Transverse colon (tissue), 4 donors: ENCODE measurements at regions not wholly inside any gene's neighbourhood (a gene's known extent, or its start where the extent isn't known, plus 50 kb on each side); places are given as distances from the start of the nearest gene placed in this dataset.

ENCODE experiments used
- DNase-seq: peaks from one replicate; pipeline ENCODE4 v3.0.0-alpha.2; 2019
- H3K27ac ChIP-seq, 4 donors: fragments of 200-600 bp; sonication (generic); 2 replicates each; pipeline ENCODE4 v1.5.1; 2016 to 2018; ENCODE audit warnings: inconsistent platforms in 4 of 4
- H3K27me3 ChIP-seq: fragments of 200-600 bp; sonication (generic); 2 replicates; pipeline ENCODE4 v1.5.1; 2017; ENCODE audit warnings: inconsistent platforms
- H3K36me3 ChIP-seq, 4 donors: fragments of 200-600 bp; sonication (generic); 2 replicates each; pipeline ENCODE4 v1.5.1; 2017 to 2019; ENCODE audit warnings: inconsistent platforms in 4 of 4
- H3K4me1 ChIP-seq, 4 donors: fragments of 200-600 bp; sonication (generic); 2 replicates each; pipeline ENCODE4 v1.5.1; 2017 to 2020; ENCODE audit warnings: inconsistent platforms in 4 of 4
- H3K4me3 ChIP-seq, 4 donors: fragments of 200-600 bp; sonication (generic); 1 replicate in 1 of 4; 2 replicates in 3 of 4; pipeline versions ENCODE4 v1.5.1 to v1.6.1; 2017 to 2019; ENCODE audit warnings: inconsistent platforms in 4 of 4
- H3K9me3 ChIP-seq, 2 donors: fragments of 200-600 bp; sonication (generic); 2 replicates each; pipeline ENCODE4 v1.5.1; 2017 to 2019; ENCODE audit warnings: inconsistent platforms in 2 of 2
- EP300 ChIP-seq: sonication (generic); formaldehyde crosslinking; IDR thresholded peaks from one replicate; pipeline ENCODE4 v1.6.1; 2017; ENCODE audit warnings: antibody characterized with exemption, low read depth
- POLR2A ChIP-seq: fragments of 450-650 bp; IDR thresholded peaks from one replicate; pipeline ENCODE4 v1.6.1; 2016; ENCODE audit warnings: antibody characterized with exemption, mild to moderate bottlenecking, moderate library complexity
- POLR2AphosphoS5 ChIP-seq, 3 donors: sonication (generic); formaldehyde crosslinking; IDR thresholded peaks; one replicate each; pipeline ENCODE4 v1.6.1; 2016; ENCODE audit warnings: antibody characterized with exemption in 3 of 3
- WGBS, 2 donors: methylation state at CpG; one replicate each; pipeline ENCODE4 v1.1.5; 2018; ENCODE audit warnings: low coverage in 1 of 2; 5-methylcytosine and 5-hydroxymethylcytosine counted together
- in situ Hi-C, 4 donors: fragments of 200-750 bp; cut with MboI; loops; one replicate each; pipeline versions ENCODE4 v1.15.0 to v1.15.1; 2017; ENCODE audit warnings: low sequenced_read_pairs in 3 of 4, low pct_ligation_motif_present in 1 of 4, low pct_unique_long_range_greater_than_20kb in 1 of 4
- intact Hi-C: fragments of 100-400 bp; cut with DNase I; formaldehyde crosslinking; loops from one replicate; pipeline ENCODE4 v1.15.1; 2023; ENCODE audit warnings: low total_unique reads
- TF ChIP-seq, protein P1 (sequence below), 5 experiments: fragments of 200-600 bp in 3 of 5; fragments of 450-650 bp in 2 of 5; sonication (generic) in 3 of 5; IDR thresholded peaks; 1 replicate in 2 of 5; 2 replicates in 3 of 5; pipeline ENCODE4 v1.5.1; 2016 to 2017; ENCODE audit warnings: antibody characterized with exemption in 5 of 5, inconsistent platforms in 3 of 5, mild to moderate bottlenecking in 2 of 5, moderate library complexity in 1 of 5

DNA sequence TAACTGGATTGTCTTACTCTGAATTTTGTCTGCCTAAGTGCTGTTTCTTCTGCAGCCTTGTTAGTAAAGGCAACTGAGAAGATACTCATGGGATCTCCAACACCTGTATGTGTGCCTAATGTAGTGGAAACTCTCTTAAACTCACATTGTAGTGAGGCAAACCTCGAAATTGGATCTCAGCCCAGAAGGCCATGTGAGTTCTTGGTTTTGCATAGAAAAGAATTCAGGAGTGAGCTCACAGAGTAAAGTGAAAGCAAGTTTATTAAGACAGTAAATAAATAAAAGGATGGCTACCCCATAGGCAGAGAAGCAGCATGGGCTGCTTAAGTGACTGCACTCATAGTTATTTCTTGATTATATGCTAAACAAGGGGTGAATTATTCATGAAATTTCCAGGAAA lies 1344.7 kb downstream of the NCAM2 start:
- no peak overlapping the region for H3K27ac ChIP-seq
- in situ Hi-C loops: no loop called here
- H3K9me3 ChIP-seq: no peaks in the 10 kb centered on the region
- H3K27me3 ChIP-seq: no peaks in the 10 kb centered on the region
- no peaks in the 10 kb centered on the region for H3K36me3 ChIP-seq
- no peaks in the 10 kb centered on the region for H3K4me1 ChIP-seq
- intact Hi-C loops: no loop called here
- WGBS, 2 donors: 17 to 35% methylated on average over 1 of the region's 1 CpG
- no peak for DNase-seq
- no peak overlapping the region for H3K4me3 ChIP-seq
- TF ChIP-seq, protein P1, sequence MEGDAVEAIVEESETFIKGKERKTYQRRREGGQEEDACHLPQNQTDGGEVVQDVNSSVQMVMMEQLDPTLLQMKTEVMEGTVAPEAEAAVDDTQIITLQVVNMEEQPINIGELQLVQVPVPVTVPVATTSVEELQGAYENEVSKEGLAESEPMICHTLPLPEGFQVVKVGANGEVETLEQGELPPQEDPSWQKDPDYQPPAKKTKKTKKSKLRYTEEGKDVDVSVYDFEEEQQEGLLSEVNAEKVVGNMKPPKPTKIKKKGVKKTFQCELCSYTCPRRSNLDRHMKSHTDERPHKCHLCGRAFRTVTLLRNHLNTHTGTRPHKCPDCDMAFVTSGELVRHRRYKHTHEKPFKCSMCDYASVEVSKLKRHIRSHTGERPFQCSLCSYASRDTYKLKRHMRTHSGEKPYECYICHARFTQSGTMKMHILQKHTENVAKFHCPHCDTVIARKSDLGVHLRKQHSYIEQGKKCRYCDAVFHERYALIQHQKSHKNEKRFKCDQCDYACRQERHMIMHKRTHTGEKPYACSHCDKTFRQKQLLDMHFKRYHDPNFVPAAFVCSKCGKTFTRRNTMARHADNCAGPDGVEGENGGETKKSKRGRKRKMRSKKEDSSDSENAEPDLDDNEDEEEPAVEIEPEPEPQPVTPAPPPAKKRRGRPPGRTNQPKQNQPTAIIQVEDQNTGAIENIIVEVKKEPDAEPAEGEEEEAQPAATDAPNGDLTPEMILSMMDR (IDR thresholded peaks at IDR 0.05): no peak
- TF ChIP-seq POLR2AphosphoS5 (IDR thresholded peaks at IDR 0.05) (no peak), POLR2A (no peak), EP300 (no peak)

DNA sequence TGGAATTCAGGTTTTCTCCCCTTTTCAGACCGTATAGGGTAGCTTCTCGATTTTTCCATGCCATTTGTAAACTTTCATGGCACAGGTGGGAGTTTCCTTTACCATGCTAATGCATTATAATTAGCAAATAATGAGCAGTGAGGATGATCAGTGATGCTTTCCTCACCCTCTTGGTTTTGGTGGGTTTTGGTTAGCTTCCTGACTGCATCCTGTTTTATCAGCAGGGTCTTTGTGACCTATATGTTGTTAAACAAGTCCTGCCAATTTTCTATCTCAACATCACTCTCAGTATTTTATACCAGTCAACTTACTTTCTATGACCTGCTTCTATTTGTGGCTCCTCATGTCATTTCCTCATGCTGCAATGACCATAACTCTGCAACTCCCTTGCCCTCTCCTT lies 1345.1 kb downstream of the NCAM2 start:
- 70% methylated on average over 2 of the region's 2 CpGs for WGBS, 2 donors
- TF ChIP-seq POLR2A: no peak
- TF ChIP-seq, protein P1 (IDR thresholded peaks at IDR 0.05): no peak
- no peak for TF ChIP-seq EP300
- no peak for TF ChIP-seq POLR2AphosphoS5 (IDR thresholded peaks at IDR 0.05)
- in situ Hi-C loops: no loop called here
- Histone ChIP-seq H3K27ac (no peak overlapping the region), H3K4me1 (no peaks in the 10 kb centered on the region), H3K27me3 (no peaks in the 10 kb centered on the region), H3K9me3 (no peaks in the 10 kb centered on the region), H3K4me3 (no peak overlapping the region), H3K36me3 (no peaks in the 10 kb centered on the region)
- no peak for DNase-seq
- intact Hi-C loops: no loop called here

DNA sequence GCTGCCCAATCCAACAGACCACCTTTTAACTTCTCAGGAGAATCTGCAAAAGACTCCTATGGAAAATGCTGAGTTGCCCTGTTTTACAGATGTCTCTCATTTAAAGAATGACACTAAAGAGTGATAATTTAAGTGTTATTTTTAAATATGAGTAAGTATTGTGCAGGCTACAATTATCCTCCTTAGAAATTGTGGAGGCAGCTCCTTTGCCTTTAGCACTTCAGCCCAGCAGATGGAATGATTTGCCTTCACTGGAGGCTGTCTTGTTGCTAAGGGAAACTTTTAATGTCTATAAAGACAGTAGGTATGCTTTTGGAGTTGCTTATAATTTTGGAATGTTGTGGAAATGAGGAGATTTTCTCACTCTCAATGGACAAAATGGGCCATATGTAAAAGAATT lies 1345.5 kb downstream of the NCAM2 start:
- DNase-seq: no peak
- Histone ChIP-seq H3K4me3 (no peak overlapping the region), H3K27ac (no peak overlapping the region), H3K4me1 (no peaks in the 10 kb centered on the region), H3K27me3 (no peaks in the 10 kb centered on the region), H3K36me3 (no peaks in the 10 kb centered on the region), H3K9me3 (no peaks in the 10 kb centered on the region)
- intact Hi-C loops (no loop called here), in situ Hi-C loops (no loop called here)
- no peak for TF ChIP-seq EP300

DNA sequence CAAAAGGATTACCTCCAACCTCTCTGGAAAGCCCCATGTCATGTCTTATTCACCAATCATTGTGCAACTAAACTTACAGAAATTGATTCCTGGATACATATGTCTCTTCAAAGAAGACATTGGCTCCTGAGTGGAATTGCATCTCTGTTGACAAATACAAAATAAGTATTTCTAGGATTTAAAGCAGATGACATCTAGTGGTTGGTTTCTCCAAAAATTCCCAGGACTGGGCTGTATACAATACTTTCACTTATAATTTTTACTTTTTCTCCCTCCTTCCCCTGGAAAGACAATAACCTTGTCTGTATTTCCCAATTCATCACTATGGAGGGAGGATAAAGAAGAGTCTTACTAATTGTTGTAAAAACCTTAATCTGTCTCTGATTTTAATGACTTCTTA lies 1347.4 kb downstream of the NCAM2 start:
- H3K27ac ChIP-seq: no peak overlapping the region
- TF ChIP-seq EP300 (no peak), POLR2A (no peak), POLR2AphosphoS5 (IDR thresholded peaks at IDR 0.05) (no peak)
- TF ChIP-seq, protein P1 (IDR thresholded peaks at IDR 0.05): no peak
- no peaks in the 10 kb centered on the region for H3K36me3 ChIP-seq
- H3K4me3 ChIP-seq: no peak overlapping the region
- in situ Hi-C loops (no loop called here), intact Hi-C loops (no loop called here)
- no peaks in the 10 kb centered on the region for H3K27me3 ChIP-seq
- H3K9me3 ChIP-seq: no peaks in the 10 kb centered on the region
- no peaks in the 10 kb centered on the region for H3K4me1 ChIP-seq
- DNase-seq: no peak

DNA sequence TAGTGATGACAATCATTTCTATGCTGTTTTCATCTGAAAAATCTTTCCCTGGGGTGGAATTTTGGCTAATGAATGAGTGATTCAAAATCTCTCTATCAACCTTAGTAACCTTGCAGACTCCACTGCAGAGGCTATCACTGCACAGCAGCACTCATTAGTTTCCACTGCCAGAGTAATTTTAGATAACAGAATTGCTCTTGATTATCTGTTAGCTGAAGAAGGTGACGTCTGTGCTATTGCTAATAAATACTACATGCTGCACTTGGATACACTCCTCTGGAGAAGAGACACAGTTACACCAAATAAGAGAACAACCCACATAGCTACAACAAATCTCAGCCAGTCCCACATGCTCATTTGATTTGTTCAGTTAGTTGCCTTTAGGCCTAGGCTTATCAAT lies 1348.4 kb downstream of the NCAM2 start:
- intact Hi-C loops (no loop called here), in situ Hi-C loops (no loop called here)
- no peaks in the 10 kb centered on the region for H3K4me1 ChIP-seq
- H3K36me3 ChIP-seq: no peaks in the 10 kb centered on the region
- no peak overlapping the region for H3K4me3 ChIP-seq
- no peak for DNase-seq
- no peaks in the 10 kb centered on the region for H3K27me3 ChIP-seq
- H3K27ac ChIP-seq: no peak overlapping the region
- WGBS, 2 donors: 38 to 90% methylated on average over 1 of the region's 1 CpG
- H3K9me3 ChIP-seq: no peaks in the 10 kb centered on the region
- TF ChIP-seq EP300 (no peak), POLR2AphosphoS5 (IDR thresholded peaks at IDR 0.05) (no peak), POLR2A (no peak)
- TF ChIP-seq, protein P1 (IDR thresholded peaks at IDR 0.05): no peak
